ENCODE measurements at regions not wholly inside any gene's neighbourhood (a gene's known extent, or its start where the extent isn't known, plus 50 kb on each side); places are given as distances from the start of the nearest gene placed in this dataset.

GRCh38 chr4:188704288-188704687, 565.0 kb downstream of the TRIML1 start:
- ATAC-seq (ENCODE audit: low read depth): no peak

More at GRCh38 chr4:188704288-188704687, 565.0 kb downstream of the TRIML1 start:
- H3K27me3 ChIP-seq (ENCODE audit: control insufficient read depth, insufficient read depth, low read length): no peaks in the 10 kb centered on the region
- no TSS peak for BruUV-seq (replicated peaks)
- H3K36me3 ChIP-seq (ENCODE audit: control insufficient read depth, insufficient read depth, low read length): no peaks in the 10 kb centered on the region
- no peak overlapping the region for H3K23ac ChIP-seq (ENCODE audit: low read depth, low read length)
- H3K9me1 ChIP-seq (ENCODE audit: insufficient read depth, low read length): no peaks in the 10 kb centered on the region
- no peak overlapping the region for H4K5ac ChIP-seq (ENCODE audit: low read depth, low read length)
- H3K4ac ChIP-seq (ENCODE audit: low read depth, low read length): no peak overlapping the region
- ChIA-PET CTCF (no interaction called here), POLR2A (ENCODE audit: unreplicated experiment) (no interaction called here)
- no peak overlapping the region for H2AFZ ChIP-seq (replicated peaks; ENCODE audit: low read length, poor library complexity)
- no peak overlapping the region for H3K18ac ChIP-seq (ENCODE audit: low read depth, low read length)
- H2BK20ac ChIP-seq (ENCODE audit: low read depth, low read length): no peak overlapping the region
- H3K79me1 ChIP-seq (ENCODE audit: low read depth in 1 of 2, low read length in 2 of 2): no peaks in the 10 kb centered on the region
- DNase-seq: no peak
- no peak overlapping the region for H4K91ac ChIP-seq (ENCODE audit: insufficient read depth, low read depth, low read length)
- no peak overlapping the region for H3K14ac ChIP-seq (replicated peaks; ENCODE audit: low read depth, low read length)
- H3K4me1 ChIP-seq (ENCODE audit: control insufficient read depth, insufficient read depth, low read length): no peaks in the 10 kb centered on the region
- H3K56ac ChIP-seq (ENCODE audit: extremely low read depth, insufficient read depth, low read length): no peak overlapping the region
- intact Hi-C loops (cut with micrococcal nuclease) (no loop called here), in situ Hi-C loops (cut with MboI; ENCODE audit: low sequenced_read_pairs) (no loop called here), dilution Hi-C loops (cut with HindIII; ENCODE audit: low sequenced_read_pairs, unreplicated experiment) (no loop called here)
- H3K9me3 ChIP-seq (ENCODE audit: control insufficient read depth, insufficient read depth, low read length): no peaks in the 10 kb centered on the region
- no peak overlapping the region for H3K27ac ChIP-seq (ENCODE audit: insufficient read depth, low read length)
- no peak overlapping the region for H2AK9ac ChIP-seq (replicated peaks; ENCODE audit: low read depth, low read length, poor library complexity)
- no peak overlapping the region for H3K4me2 ChIP-seq (ENCODE audit: low read depth, low read length)
- no peak overlapping the region for H3K4me3 ChIP-seq (ENCODE audit: insufficient read depth, low read depth, low read length)
- WGBS, 2 experiments (ENCODE audit: extremely low coverage in 2 of 2, insufficient read length in 1 of 2): no CpG with 5 or more reads among the region's 5 CpGs
- no peak for TF ChIP-seq RAD21 (IDR thresholded peaks at IDR 0.05; ENCODE audit: low read length)
- no peak for TF ChIP-seq MXI1 (IDR thresholded peaks at IDR 0.05; ENCODE audit: borderline replicate concordance, low read depth, low read length)
- TF ChIP-seq BHLHE40 (IDR thresholded peaks at IDR 0.05; ENCODE audit: low read depth, low read length): no peak
- no peak for TF ChIP-seq RCOR1 (IDR thresholded peaks at IDR 0.05; ENCODE audit: insufficient replicate concordance, low read length)
- H2BK5ac ChIP-seq (ENCODE audit: low read depth, low read length, poor library complexity, severe bottlenecking): no peak overlapping the region
- H2BK15ac ChIP-seq (ENCODE audit: low read depth, low read length): no peak overlapping the region
- H4K8ac ChIP-seq (ENCODE audit: low read depth in 2 of 2, low read length in 2 of 2): no peak overlapping the region
- no peak overlapping the region for H2AK5ac ChIP-seq (ENCODE audit: low read depth, low read length)
- no peaks in the 10 kb centered on the region for H4K20me1 ChIP-seq (ENCODE audit: insufficient read depth, low read length)
- no peak overlapping the region for H3K9ac ChIP-seq (ENCODE audit: low read depth, low read length)
- H2BK120ac ChIP-seq (ENCODE audit: low read depth, low read length): no peak overlapping the region

All from IMR-90 (cell line).